Gastrocnemius medialis (tissue), 4 donors: ENCODE measurements at regions not wholly inside any gene's neighbourhood (a gene's known extent, or its start where the extent isn't known, plus 50 kb on each side); places are given as distances from the start of the nearest gene placed in this dataset.

Experiments used
- POLR2A ChIP-seq, 2 donors: fragments of 450-650 bp; IDR thresholded peaks; one replicate each; pipeline ENCODE4 v1.6.1; 2017; ENCODE audit warnings: antibody characterized with exemption in 2 of 2, mild to moderate bottlenecking in 2 of 2, moderate library complexity in 2 of 2
- TF ChIP-seq, protein P1 (sequence below), 5 experiments: fragments of 450-650 bp in 3 of 5; fragments of 200-600 bp in 2 of 5; sonication (generic) in 2 of 5; IDR thresholded peaks in 4 of 5; conservative IDR thresholded peaks in 1 of 5; 1 replicate in 4 of 5; 2 replicates in 1 of 5; pipeline ENCODE4 v1.5.1; 2016 to 2019; ENCODE audit warnings: antibody characterized with exemption in 5 of 5, mild to moderate bottlenecking in 3 of 5, moderate library complexity in 3 of 5

- TF ChIP-seq, protein P1, sequence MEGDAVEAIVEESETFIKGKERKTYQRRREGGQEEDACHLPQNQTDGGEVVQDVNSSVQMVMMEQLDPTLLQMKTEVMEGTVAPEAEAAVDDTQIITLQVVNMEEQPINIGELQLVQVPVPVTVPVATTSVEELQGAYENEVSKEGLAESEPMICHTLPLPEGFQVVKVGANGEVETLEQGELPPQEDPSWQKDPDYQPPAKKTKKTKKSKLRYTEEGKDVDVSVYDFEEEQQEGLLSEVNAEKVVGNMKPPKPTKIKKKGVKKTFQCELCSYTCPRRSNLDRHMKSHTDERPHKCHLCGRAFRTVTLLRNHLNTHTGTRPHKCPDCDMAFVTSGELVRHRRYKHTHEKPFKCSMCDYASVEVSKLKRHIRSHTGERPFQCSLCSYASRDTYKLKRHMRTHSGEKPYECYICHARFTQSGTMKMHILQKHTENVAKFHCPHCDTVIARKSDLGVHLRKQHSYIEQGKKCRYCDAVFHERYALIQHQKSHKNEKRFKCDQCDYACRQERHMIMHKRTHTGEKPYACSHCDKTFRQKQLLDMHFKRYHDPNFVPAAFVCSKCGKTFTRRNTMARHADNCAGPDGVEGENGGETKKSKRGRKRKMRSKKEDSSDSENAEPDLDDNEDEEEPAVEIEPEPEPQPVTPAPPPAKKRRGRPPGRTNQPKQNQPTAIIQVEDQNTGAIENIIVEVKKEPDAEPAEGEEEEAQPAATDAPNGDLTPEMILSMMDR (IDR thresholded peaks at IDR 0.05 in 4 of 5, conservative IDR thresholded peaks at IDR 0.05 in 1 of 5), result no peak
- no peak for TF ChIP-seq POLR2A (IDR thresholded peaks at IDR 0.05)
These were observed 764.1 kb upstream of the MMS22L start for GRCh38 chr6:98047164-98047563.
